Prostate gland (tissue), 2 donors: ENCODE measurements at regions not wholly inside any gene's neighbourhood (a gene's known extent, or its start where the extent isn't known, plus 50 kb on each side); places are given as distances from the start of the nearest gene placed in this dataset.

Source experiments
- DNase-seq: peaks from one replicate; pipeline ENCODE4 v3.0.0-alpha.2; 2019; ENCODE audit warnings: low spot score
- H3K27ac ChIP-seq, 2 donors: fragments of 200-600 bp; sonication (generic); 2 replicates each; pipeline ENCODE4 v1.5.1; 2017 to 2019
- H3K27me3 ChIP-seq: fragments of 200-600 bp; sonication (generic); replicated peaks from 2 replicates; pipeline ENCODE4 v1.5.1; 2019; ENCODE audit not compliant: insufficient read depth
- H3K36me3 ChIP-seq, 2 donors: fragments of 200-600 bp; sonication (generic); 1 replicate in 1 of 2; 2 replicates in 1 of 2; pipeline versions ENCODE4 v1.5.1 to v1.8.1; 2017 to 2019
- H3K4me1 ChIP-seq: fragments of 200-600 bp; sonication (generic); replicated peaks from 2 replicates; pipeline ENCODE4 v1.5.1; 2019
- H3K4me3 ChIP-seq, 2 donors: fragments of 200-600 bp; sonication (generic); 2 replicates each; pipeline ENCODE4 v1.5.1; 2017 to 2019
- H3K9me3 ChIP-seq: fragments of 200-600 bp; sonication (generic); 2 replicates; pipeline ENCODE4 v1.5.1; 2017
- CTCF ChIP-seq, 4 experiments: fragments of 200-600 bp in 2 of 4; fragments of 450-650 bp in 2 of 4; sonication (generic) in 2 of 4; IDR thresholded peaks; 1 replicate in 3 of 4; 2 replicates in 1 of 4; pipeline ENCODE4 v1.5.1; 2016 to 2019; ENCODE audit warnings: antibody characterized with exemption in 4 of 4, mild to moderate bottlenecking in 2 of 4, moderate library complexity in 2 of 4
- POLR2A ChIP-seq: fragments of 450-650 bp; IDR thresholded peaks from one replicate; pipeline ENCODE4 v1.6.1; 2016; ENCODE audit warnings: antibody characterized with exemption, mild to moderate bottlenecking
- POLR2AphosphoS5 ChIP-seq: sonication (generic); formaldehyde crosslinking; IDR thresholded peaks from one replicate; pipeline ENCODE4 v1.6.1; 2017; ENCODE audit warnings: antibody characterized with exemption
- WGBS: methylation state at CpG from one replicate; pipeline ENCODE4 v1.1.5; 2018; 5-methylcytosine and 5-hydroxymethylcytosine counted together
- intact Hi-C: fragments of 100-400 bp; cut with DNase I; formaldehyde crosslinking; loops from one replicate; pipeline ENCODE4 v1.14.2; 2022

GRCh38 chr1:118751166-118751565, 237.0 kb downstream of the TBX15 start:
- DNase-seq: no peak
- no peaks in the 10 kb centered on the region for H3K4me1 ChIP-seq

GRCh38 chr1:118744420-118744819, 243.7 kb downstream of the TBX15 start:
- intact Hi-C loops: no loop called here
- H3K27ac ChIP-seq: no peak overlapping the region
- H3K4me1 ChIP-seq: no peaks in the 10 kb centered on the region
- H3K9me3 ChIP-seq: no peaks in the 10 kb centered on the region
- H3K36me3 ChIP-seq: no peaks in the 10 kb centered on the region
- no peak for TF ChIP-seq POLR2AphosphoS5
- no peak for TF ChIP-seq CTCF (IDR thresholded peaks at IDR 0.05)
- TF ChIP-seq POLR2A: no peak
- no peak for DNase-seq
- WGBS: 82% methylated on average over 1 of the region's 1 CpG
- H3K4me3 ChIP-seq: no peak overlapping the region
- no peaks in the 10 kb centered on the region for H3K27me3 ChIP-seq

More at GRCh38 chr1:118751166-118751565, 237.0 kb downstream of the TBX15 start:
- Histone ChIP-seq H3K27ac (no peak overlapping the region), H3K4me3 (no peak overlapping the region), H3K27me3 (no peaks in the 10 kb centered on the region), H3K9me3 (no peaks in the 10 kb centered on the region), H3K36me3 (no peaks in the 10 kb centered on the region)
- TF ChIP-seq CTCF (IDR thresholded peaks at IDR 0.05) (no peak), POLR2A (no peak), POLR2AphosphoS5 (no peak)
- intact Hi-C loops: no loop called here

GRCh38 chr1:118739501-118739900, 248.6 kb downstream of the TBX15 start:
- no peak for DNase-seq
- no peaks in the 10 kb centered on the region for H3K36me3 ChIP-seq
- intact Hi-C loops: no loop called here
- H3K4me3 ChIP-seq: no peak overlapping the region
- H3K27me3 ChIP-seq: no peaks in the 10 kb centered on the region
- no peaks in the 10 kb centered on the region for H3K4me1 ChIP-seq
- H3K27ac ChIP-seq: no peak overlapping the region
- WGBS: 36% methylated on average over 4 of the region's 4 CpGs
- TF ChIP-seq POLR2A (no peak), POLR2AphosphoS5 (no peak), CTCF (IDR thresholded peaks at IDR 0.05) (no peak)
- no peaks in the 10 kb centered on the region for H3K9me3 ChIP-seq

GRCh38 chr1:118736322-118736721, 251.8 kb downstream of the TBX15 start:
- no peak for DNase-seq
- Histone ChIP-seq H3K36me3 (no peaks in the 10 kb centered on the region), H3K4me3 (no peak overlapping the region), H3K4me1 (no peaks in the 10 kb centered on the region), H3K27me3 (no peaks in the 10 kb centered on the region), H3K9me3 (no peaks in the 10 kb centered on the region), H3K27ac (no peak overlapping the region)
- 87% methylated on average over 1 of the region's 1 CpG for WGBS
- intact Hi-C loops: no loop called here
- TF ChIP-seq POLR2A (no peak), CTCF (IDR thresholded peaks at IDR 0.05) (no peak), POLR2AphosphoS5 (no peak)

- Histone ChIP-seq H3K27ac (no peak overlapping the region), H3K27me3 (no peaks in the 10 kb centered on the region), H3K36me3 (no peaks in the 10 kb centered on the region), H3K4me3 (no peak overlapping the region), H3K4me1 (no peaks in the 10 kb centered on the region), H3K9me3 (no peaks in the 10 kb centered on the region)
- DNase-seq: no peak
- intact Hi-C loops: no loop called here
- no peak for TF ChIP-seq POLR2AphosphoS5
- TF ChIP-seq POLR2A: no peak
- 71% methylated on average over 3 of the region's 3 CpGs for WGBS
These were observed 270.2 kb downstream of the TBX15 start for GRCh38 chr1:118717893-118718292.
